ENCODE measurements at regions not wholly inside any gene's neighbourhood (a gene's known extent, or its start where the extent isn't known, plus 50 kb on each side); places are given as distances from the start of the nearest gene placed in this dataset.

DNA sequence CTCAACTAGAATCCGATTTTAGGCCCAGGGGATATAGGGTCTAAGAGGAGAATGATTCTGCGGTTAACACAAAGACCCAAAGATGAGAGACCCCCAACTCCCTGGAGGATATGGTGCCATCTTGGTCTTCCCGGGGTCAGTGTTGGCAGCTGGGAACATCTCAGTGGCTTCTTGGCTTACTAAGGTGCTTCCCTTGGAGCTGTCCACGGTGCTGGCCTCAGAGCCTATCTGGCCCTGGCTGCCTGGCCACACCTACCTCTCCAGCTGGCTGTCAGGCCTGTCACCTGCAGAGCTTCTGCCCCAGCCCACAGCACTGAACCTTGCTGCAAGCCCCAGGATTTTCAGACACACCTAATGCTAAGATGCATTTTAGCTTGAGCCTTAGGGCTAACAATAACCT, 70.7 kb upstream of the THY1 start:
- no peaks in the 10 kb centered on the region for H4K20me1 ChIP-seq (ENCODE audit: insufficient read depth, low read length)
- TF ChIP-seq, protein P1, sequence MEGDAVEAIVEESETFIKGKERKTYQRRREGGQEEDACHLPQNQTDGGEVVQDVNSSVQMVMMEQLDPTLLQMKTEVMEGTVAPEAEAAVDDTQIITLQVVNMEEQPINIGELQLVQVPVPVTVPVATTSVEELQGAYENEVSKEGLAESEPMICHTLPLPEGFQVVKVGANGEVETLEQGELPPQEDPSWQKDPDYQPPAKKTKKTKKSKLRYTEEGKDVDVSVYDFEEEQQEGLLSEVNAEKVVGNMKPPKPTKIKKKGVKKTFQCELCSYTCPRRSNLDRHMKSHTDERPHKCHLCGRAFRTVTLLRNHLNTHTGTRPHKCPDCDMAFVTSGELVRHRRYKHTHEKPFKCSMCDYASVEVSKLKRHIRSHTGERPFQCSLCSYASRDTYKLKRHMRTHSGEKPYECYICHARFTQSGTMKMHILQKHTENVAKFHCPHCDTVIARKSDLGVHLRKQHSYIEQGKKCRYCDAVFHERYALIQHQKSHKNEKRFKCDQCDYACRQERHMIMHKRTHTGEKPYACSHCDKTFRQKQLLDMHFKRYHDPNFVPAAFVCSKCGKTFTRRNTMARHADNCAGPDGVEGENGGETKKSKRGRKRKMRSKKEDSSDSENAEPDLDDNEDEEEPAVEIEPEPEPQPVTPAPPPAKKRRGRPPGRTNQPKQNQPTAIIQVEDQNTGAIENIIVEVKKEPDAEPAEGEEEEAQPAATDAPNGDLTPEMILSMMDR (conservative IDR thresholded peaks at IDR 0.05; ENCODE audit: low read length), result no peak
- TF ChIP-seq EZH2phosphoT487 (IDR thresholded peaks at IDR 0.05; ENCODE audit: borderline replicate concordance, low read depth, low read length), result no peak
- H3K36me3 ChIP-seq (ENCODE audit: insufficient read depth, low read length), result no peaks in the 10 kb centered on the region
- no peak overlapping the region for H3K27ac ChIP-seq (ENCODE audit: low read depth, low read length, poor library complexity, severe bottlenecking)
- ChIA-PET CTCF (ENCODE audit: unreplicated experiment) (interaction anchor here (0.7 kb wide), 1 partner anchor 39 kb away, joined by 4 read pairs; no protein-coding TSS in a partner anchor), POLR2A (no interaction called here)
- no peak overlapping the region for H3K4me2 ChIP-seq (ENCODE audit: low read length)
- no TSS peak for BruUV-seq (replicated peaks)
- no peaks in the 10 kb centered on the region for H3K9me2 ChIP-seq (ENCODE audit: insufficient read depth, low read length)
- DNase-seq (ENCODE audit: low spot score), result peak; percentile 7
- H2AFZ ChIP-seq (ENCODE audit: low read length), result no peak overlapping the region
- H3K4me1 ChIP-seq (ENCODE audit: insufficient read depth, low read length, poor library complexity, severe bottlenecking), result no peaks in the 10 kb centered on the region
- no peaks in the 10 kb centered on the region for H3K9me3 ChIP-seq (ENCODE audit: low read length)
- H3K4me3 ChIP-seq (ENCODE audit: low read depth, low read length, poor library complexity, severe bottlenecking), result no peak overlapping the region
- intact Hi-C loops (cut with micrococcal nuclease; ENCODE audit: unreplicated experiment), result no loop called here
- H3K79me2 ChIP-seq (ENCODE audit: insufficient read depth, low read depth, low read length), result no peaks in the 10 kb centered on the region

DNA sequence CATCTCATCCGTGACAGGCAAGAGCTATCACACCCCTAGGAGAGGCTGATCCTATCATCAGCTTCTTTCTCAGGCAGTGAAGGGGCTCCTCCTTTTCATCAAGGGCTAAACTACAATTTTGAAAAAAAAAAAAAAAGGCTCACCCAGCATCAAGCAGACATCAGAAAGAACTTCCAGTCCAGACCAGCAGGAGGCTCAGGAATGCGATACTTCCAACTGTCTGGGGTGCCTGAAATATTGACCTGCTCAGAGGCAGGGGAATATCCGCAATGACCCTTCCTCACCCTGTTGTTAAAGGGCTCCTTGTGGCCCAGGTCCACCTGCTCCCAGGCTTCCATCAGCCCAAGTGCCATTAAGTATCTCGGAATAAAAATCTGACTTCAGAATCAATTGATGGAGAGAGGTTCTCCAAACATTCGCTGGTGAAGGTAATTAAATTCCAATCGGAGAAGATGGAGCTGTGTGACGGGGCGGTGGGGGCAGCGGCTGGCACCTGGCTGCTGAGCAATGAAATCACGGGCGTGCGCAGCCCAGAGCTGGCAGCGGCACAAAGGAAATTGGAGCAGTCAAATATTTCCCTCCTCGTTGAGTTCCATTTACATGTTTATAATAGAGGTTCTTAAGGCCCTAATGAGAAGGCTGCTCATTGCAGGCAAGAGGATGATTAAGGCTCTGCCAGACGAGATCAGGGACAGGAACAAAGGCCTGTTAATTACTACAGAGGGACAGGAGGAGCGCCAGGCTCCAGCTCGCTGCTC, 69.0 kb upstream of the THY1 start:
- TF ChIP-seq EZH2phosphoT487 (IDR thresholded peaks at IDR 0.05; ENCODE audit: borderline replicate concordance, low read depth, low read length), result no peak
- TF ChIP-seq, protein P1 (conservative IDR thresholded peaks at IDR 0.05; ENCODE audit: low read length), result peak; percentile 43; the same call in 1 of the 2 replicates
- no peak overlapping the region for H3K4me3 ChIP-seq (ENCODE audit: low read depth, low read length, poor library complexity, severe bottlenecking)
- H3K27ac ChIP-seq (ENCODE audit: low read depth, low read length, poor library complexity, severe bottlenecking), result no peak overlapping the region
- BruUV-seq (replicated peaks), result no TSS peak
- no peaks in the 10 kb centered on the region for H3K79me2 ChIP-seq (ENCODE audit: insufficient read depth, low read depth, low read length)
- no peak overlapping the region for H3K4me2 ChIP-seq (ENCODE audit: low read length)
- no peak overlapping the region for H2AFZ ChIP-seq (ENCODE audit: low read length)
- H3K4me1 ChIP-seq (ENCODE audit: insufficient read depth, low read length, poor library complexity, severe bottlenecking), result no peaks in the 10 kb centered on the region
- ChIA-PET CTCF (ENCODE audit: unreplicated experiment) (interaction anchor here (0.6 kb wide), 1 partner anchor 38 kb away, joined by 6 read pairs; no protein-coding TSS in a partner anchor), POLR2A (no interaction called here)
- intact Hi-C loops (cut with micrococcal nuclease; ENCODE audit: unreplicated experiment), result no loop called here
- no peaks in the 10 kb centered on the region for H3K36me3 ChIP-seq (ENCODE audit: insufficient read depth, low read length)
- no peak for DNase-seq (ENCODE audit: low spot score)
- H3K9me3 ChIP-seq (ENCODE audit: low read length), result no peaks in the 10 kb centered on the region
- H4K20me1 ChIP-seq (ENCODE audit: insufficient read depth, low read length), result no peaks in the 10 kb centered on the region
- H3K9me2 ChIP-seq (ENCODE audit: insufficient read depth, low read length), result no peaks in the 10 kb centered on the region

DNA sequence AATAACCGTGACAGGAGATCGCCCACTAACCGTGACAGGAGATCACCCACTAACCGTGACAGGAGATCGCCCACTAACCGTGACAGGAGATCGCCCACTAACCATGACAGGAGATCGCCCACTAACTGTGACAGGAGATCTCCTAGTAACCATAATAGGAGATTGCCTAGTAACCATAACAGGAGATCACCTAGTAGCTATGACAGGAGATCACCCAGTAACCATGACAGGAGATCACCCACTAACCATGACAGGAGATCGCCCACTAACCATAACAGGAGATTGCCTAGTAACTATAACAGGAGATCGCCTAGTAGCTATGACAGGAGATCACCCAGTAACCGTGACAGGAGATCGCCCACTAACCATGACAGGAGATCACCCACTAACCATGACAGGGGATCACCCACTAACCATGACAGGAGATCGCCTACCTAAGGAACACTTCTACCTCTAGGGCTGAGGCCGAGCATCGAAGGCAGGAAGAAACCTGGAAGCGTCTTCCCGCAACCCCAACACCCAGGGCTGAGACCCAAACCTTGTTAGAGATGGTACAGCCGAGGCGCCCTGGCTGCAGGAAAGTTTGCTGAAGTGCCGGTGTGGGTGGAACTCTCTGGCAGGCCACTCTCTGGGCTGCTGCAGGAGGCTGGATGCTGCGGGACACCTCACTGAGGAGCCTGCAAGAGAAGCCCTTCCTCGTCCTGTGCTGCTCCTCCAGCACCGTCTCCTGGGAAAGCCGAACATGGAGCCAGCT, 67.5 kb upstream of the THY1 start:
- no peaks in the 10 kb centered on the region for H3K4me1 ChIP-seq (ENCODE audit: insufficient read depth, low read length, poor library complexity, severe bottlenecking)
- no peaks in the 10 kb centered on the region for H4K20me1 ChIP-seq (ENCODE audit: insufficient read depth, low read length)
- H3K9me2 ChIP-seq (ENCODE audit: insufficient read depth, low read length), result no peaks in the 10 kb centered on the region
- no peak overlapping the region for H3K27ac ChIP-seq (ENCODE audit: low read depth, low read length, poor library complexity, severe bottlenecking)
- no peaks in the 10 kb centered on the region for H3K9me3 ChIP-seq (ENCODE audit: low read length)
- no peak for DNase-seq (ENCODE audit: low spot score)
- no peak overlapping the region for H2AFZ ChIP-seq (ENCODE audit: low read length)
- intact Hi-C loops (cut with micrococcal nuclease; ENCODE audit: unreplicated experiment), result no loop called here
- no peak overlapping the region for H3K4me2 ChIP-seq (ENCODE audit: low read length)
- no peaks in the 10 kb centered on the region for H3K36me3 ChIP-seq (ENCODE audit: insufficient read depth, low read length)
- no peak overlapping the region for H3K4me3 ChIP-seq (ENCODE audit: low read depth, low read length, poor library complexity, severe bottlenecking)
- ChIA-PET CTCF (ENCODE audit: unreplicated experiment) (no interaction called here), POLR2A (no interaction called here)
- TF ChIP-seq, protein P1 (conservative IDR thresholded peaks at IDR 0.05; ENCODE audit: low read length), result no peak
- no peak for TF ChIP-seq EZH2phosphoT487 (IDR thresholded peaks at IDR 0.05; ENCODE audit: borderline replicate concordance, low read depth, low read length)
- no peaks in the 10 kb centered on the region for H3K79me2 ChIP-seq (ENCODE audit: insufficient read depth, low read depth, low read length)
- no TSS peak for BruUV-seq (replicated peaks)

Data from OCI-LY7 (cell line).